Thyroid gland (tissue), 4 donors: ENCODE measurements at regions not wholly inside any gene's neighbourhood (a gene's known extent, or its start where the extent isn't known, plus 50 kb on each side); places are given as distances from the start of the nearest gene placed in this dataset.

Source experiments
- DNase-seq, 2 donors: peaks; one replicate each; pipeline ENCODE4 v3.0.0-alpha.2; 2019
- H3K27ac ChIP-seq, 3 donors: fragments of 200-600 bp; sonication (generic); 1 replicate in 2 of 3; 2 replicates in 1 of 3; pipeline ENCODE4 v1.5.1; 2016 to 2019; ENCODE audit warnings: mild to moderate bottlenecking in 1 of 3, moderate library complexity in 1 of 3
- H3K27me3 ChIP-seq: fragments of 200-600 bp; sonication (generic); one replicate; pipeline ENCODE4 v1.5.1; 2019
- H3K36me3 ChIP-seq, 2 donors: fragments of 200-600 bp; sonication (generic); one replicate each; pipeline ENCODE4 v1.5.1; 2016 to 2019
- H3K4me1 ChIP-seq, 2 donors: fragments of 200-600 bp; sonication (generic); one replicate each; pipeline ENCODE4 v1.5.1; 2017 to 2019
- H3K4me3 ChIP-seq, 3 donors: fragments of 200-600 bp; sonication (generic); replicated peaks in 1 of 3; 1 replicate in 2 of 3; 2 replicates in 1 of 3; pipeline ENCODE4 v1.5.1; 2016; ENCODE audit warnings: mild to moderate bottlenecking in 1 of 3
- H3K9me3 ChIP-seq: fragments of 200-600 bp; sonication (generic); one replicate; pipeline ENCODE4 v1.5.1; 2017
- POLR2A ChIP-seq, 2 donors: fragments of 450-650 bp; IDR thresholded peaks; one replicate each; pipeline ENCODE4 v1.6.1; 2017; ENCODE audit warnings: antibody characterized with exemption in 2 of 2, mild to moderate bottlenecking in 2 of 2, moderate library complexity in 1 of 2
- WGBS, 2 donors: methylation state at CpG; one replicate each; pipeline ENCODE4 v1.1.5; 2017; 5-methylcytosine and 5-hydroxymethylcytosine counted together
- intact Hi-C: fragments of 100-400 bp; cut with DNase I; formaldehyde crosslinking; loops from one replicate; pipeline ENCODE4 v1.15.1; 2023
- TF ChIP-seq, protein P1 (sequence below), 6 experiments: fragments of 200-600 bp in 3 of 6; fragments of 450-650 bp in 3 of 6; sonication (generic) in 3 of 6; IDR thresholded peaks; one replicate each; pipeline ENCODE4 v1.5.1; 2016 to 2019; ENCODE audit warnings: antibody characterized with exemption in 6 of 6, mild to moderate bottlenecking in 2 of 6, inconsistent platforms in 1 of 6, moderate library complexity in 1 of 6

DNA sequence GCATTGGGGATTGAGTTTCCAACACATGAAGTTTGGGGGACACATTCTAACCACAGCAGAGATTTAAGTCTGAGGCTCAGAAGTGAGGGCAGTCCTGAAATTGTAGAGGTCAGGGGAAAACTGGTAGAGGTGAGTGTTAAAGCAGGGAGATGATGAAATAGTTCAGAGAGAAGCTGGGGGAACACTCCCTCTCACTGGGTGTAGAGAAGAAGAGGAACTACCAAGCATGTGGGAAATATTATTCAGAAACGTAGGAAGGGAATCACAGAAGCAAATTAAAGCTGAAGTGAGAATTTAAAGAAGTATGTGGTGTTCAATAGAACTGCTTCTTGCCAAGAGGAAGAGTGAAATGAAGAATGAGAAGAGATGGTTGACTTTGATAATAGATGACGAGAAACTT lies 121.5 kb upstream of the FAM3C start:
- Histone ChIP-seq H3K4me3 (no peak overlapping the region), H3K9me3 (no peaks in the 10 kb centered on the region), H3K27ac (no peak overlapping the region), H3K36me3 (no peaks in the 10 kb centered on the region), H3K4me1 (no peaks in the 10 kb centered on the region), H3K27me3 (no peaks in the 10 kb centered on the region)
- 82 to 85% methylated on average over 2 of the region's 2 CpGs for WGBS, 2 donors
- intact Hi-C loops, result no loop called here
- no peak for DNase-seq
- TF ChIP-seq POLR2A (IDR thresholded peaks at IDR 0.05), result no peak
- TF ChIP-seq, protein P1, sequence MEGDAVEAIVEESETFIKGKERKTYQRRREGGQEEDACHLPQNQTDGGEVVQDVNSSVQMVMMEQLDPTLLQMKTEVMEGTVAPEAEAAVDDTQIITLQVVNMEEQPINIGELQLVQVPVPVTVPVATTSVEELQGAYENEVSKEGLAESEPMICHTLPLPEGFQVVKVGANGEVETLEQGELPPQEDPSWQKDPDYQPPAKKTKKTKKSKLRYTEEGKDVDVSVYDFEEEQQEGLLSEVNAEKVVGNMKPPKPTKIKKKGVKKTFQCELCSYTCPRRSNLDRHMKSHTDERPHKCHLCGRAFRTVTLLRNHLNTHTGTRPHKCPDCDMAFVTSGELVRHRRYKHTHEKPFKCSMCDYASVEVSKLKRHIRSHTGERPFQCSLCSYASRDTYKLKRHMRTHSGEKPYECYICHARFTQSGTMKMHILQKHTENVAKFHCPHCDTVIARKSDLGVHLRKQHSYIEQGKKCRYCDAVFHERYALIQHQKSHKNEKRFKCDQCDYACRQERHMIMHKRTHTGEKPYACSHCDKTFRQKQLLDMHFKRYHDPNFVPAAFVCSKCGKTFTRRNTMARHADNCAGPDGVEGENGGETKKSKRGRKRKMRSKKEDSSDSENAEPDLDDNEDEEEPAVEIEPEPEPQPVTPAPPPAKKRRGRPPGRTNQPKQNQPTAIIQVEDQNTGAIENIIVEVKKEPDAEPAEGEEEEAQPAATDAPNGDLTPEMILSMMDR (IDR thresholded peaks at IDR 0.05), result no peak

GRCh38 chr7:121516821-121517220 lies 120.7 kb upstream of the FAM3C start:
- no peak for DNase-seq
- Histone ChIP-seq H3K27ac (no peak overlapping the region), H3K4me1 (no peaks in the 10 kb centered on the region), H3K36me3 (no peaks in the 10 kb centered on the region), H3K27me3 (no peaks in the 10 kb centered on the region), H3K4me3 (no peak overlapping the region), H3K9me3 (no peaks in the 10 kb centered on the region)
- WGBS, 2 donors, result 78 to 80% methylated on average over 1 of the region's 1 CpG
- TF ChIP-seq, protein P1 (IDR thresholded peaks at IDR 0.05), result no peak
- no peak for TF ChIP-seq POLR2A (IDR thresholded peaks at IDR 0.05)
- intact Hi-C loops, result no loop called here

GRCh38 chr7:121515630-121516401 lies 119.7 kb upstream of the FAM3C start:
- 88 to 91% methylated on average over 7 of the region's 7 CpGs for WGBS, 2 donors

DNA sequence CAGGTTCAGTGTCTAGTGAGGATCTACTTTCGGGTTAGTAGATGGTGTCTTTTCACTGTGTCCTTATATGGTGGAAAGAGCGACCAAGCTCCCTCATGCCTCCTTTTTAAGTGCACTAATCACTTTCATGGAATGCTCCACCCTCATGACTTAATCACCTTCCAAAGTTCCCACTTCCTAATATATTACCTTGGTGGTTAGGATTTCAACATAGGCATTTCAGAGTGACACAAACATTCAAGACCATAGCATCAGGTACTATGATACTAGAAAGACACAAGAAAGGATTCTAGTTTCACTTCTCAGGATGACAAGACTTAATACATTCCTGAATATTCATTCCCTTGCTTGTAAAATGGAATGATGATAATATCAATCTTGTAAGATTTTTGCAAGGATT lies 119.1 kb upstream of the FAM3C start:
- H3K9me3 ChIP-seq, result no peaks in the 10 kb centered on the region
- no peak overlapping the region for H3K27ac ChIP-seq
- H3K36me3 ChIP-seq, result no peaks in the 10 kb centered on the region
- WGBS, 2 donors, result 94 to 96% methylated on average over 2 of the region's 2 CpGs
- no peak for DNase-seq
- intact Hi-C loops, result no loop called here
- H3K4me1 ChIP-seq, result no peaks in the 10 kb centered on the region
- H3K4me3 ChIP-seq, result no peak overlapping the region
- TF ChIP-seq, protein P1 (IDR thresholded peaks at IDR 0.05), result no peak
- no peaks in the 10 kb centered on the region for H3K27me3 ChIP-seq

More at GRCh38 chr7:121515630-121516401, 119.7 kb upstream of the FAM3C start:
- Histone ChIP-seq H3K9me3 (no peaks in the 10 kb centered on the region), H3K4me1 (no peaks in the 10 kb centered on the region), H3K4me3 (no peak overlapping the region), H3K36me3 (no peaks in the 10 kb centered on the region), H3K27ac (no peak overlapping the region), H3K27me3 (no peaks in the 10 kb centered on the region)
- intact Hi-C loops, result no loop called here
- DNase-seq, result no peak
- no peak for TF ChIP-seq POLR2A (IDR thresholded peaks at IDR 0.05)
- TF ChIP-seq, protein P1 (IDR thresholded peaks at IDR 0.05), result no peak

DNA sequence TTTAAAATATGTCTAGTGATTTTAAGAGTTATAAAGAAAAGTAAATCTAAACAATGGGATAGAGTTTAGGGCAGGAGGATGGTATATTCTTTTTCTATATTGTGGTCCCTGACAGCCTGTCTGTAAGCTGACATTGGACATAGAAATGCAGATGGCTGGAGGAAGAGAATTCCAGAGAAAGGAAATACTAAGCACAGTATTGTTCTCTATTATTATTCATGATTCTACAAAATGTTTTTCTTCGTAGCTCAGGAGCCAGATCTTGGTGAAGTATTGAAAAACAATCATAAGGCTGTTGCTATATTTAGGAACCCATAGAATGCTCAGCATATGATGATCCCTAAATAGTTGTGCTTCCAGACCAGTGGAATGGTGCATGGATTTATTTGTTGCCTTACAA lies 117.0 kb upstream of the FAM3C start:
- H3K36me3 ChIP-seq, result no peaks in the 10 kb centered on the region
- H3K27me3 ChIP-seq, result no peaks in the 10 kb centered on the region
- H3K9me3 ChIP-seq, result no peaks in the 10 kb centered on the region
- no peak overlapping the region for H3K27ac ChIP-seq
- H3K4me3 ChIP-seq, result no peak overlapping the region
- TF ChIP-seq POLR2A (IDR thresholded peaks at IDR 0.05), result no peak
- TF ChIP-seq, protein P1 (IDR thresholded peaks at IDR 0.05), result no peak
- WGBS, 2 donors, result 79 to 83% methylated on average over 1 of the region's 1 CpG
- intact Hi-C loops, result no loop called here
- H3K4me1 ChIP-seq, result no peaks in the 10 kb centered on the region
- no peak for DNase-seq
